Loucy (cell line): ENCODE measurements at regions not wholly inside any gene's neighbourhood (a gene's known extent, or its start where the extent isn't known, plus 50 kb on each side); places are given as distances from the start of the nearest gene placed in this dataset.

Experiments
- H2AFZ ChIP-seq: fragments of 200-600 bp; sonication (generic); 2 replicates; pipeline ENCODE4 v1.6.0; 2016; ENCODE audit warnings: antibody characterized with exemption, mild to moderate bottlenecking, low read length, moderate library complexity
- H3F3A ChIP-seq: fragments of 200-600 bp; 2 replicates; pipeline ENCODE4 v1.6.0; 2016; ENCODE audit warnings: antibody characterized with exemption, low read depth, mild to moderate bottlenecking
- H3K27me3 ChIP-seq: fragments of 200-600 bp; sonication (generic); 2 replicates; pipeline ENCODE4 v1.6.1; 2014; ENCODE audit warnings: low read length, mild to moderate bottlenecking; ENCODE audit not compliant: insufficient read depth, poor library complexity, severe bottlenecking
- H3K36me3 ChIP-seq: fragments of 200-600 bp; sonication (generic); 2 replicates; pipeline ENCODE4 v1.6.1; 2016; ENCODE audit warnings: low read length; ENCODE audit not compliant: insufficient read depth
- H3K4me1 ChIP-seq: fragments of 200-600 bp; sonication (generic); 2 replicates; pipeline ENCODE4 v1.5.1; 2014; ENCODE audit warnings: low read length, mild to moderate bottlenecking; ENCODE audit not compliant: insufficient read depth, poor library complexity, severe bottlenecking
- H3K4me2 ChIP-seq: fragments of 200-600 bp; sonication (generic); 2 replicates; pipeline ENCODE4 v1.6.0; 2014; ENCODE audit warnings: antibody characterized with exemption, low read length, low read depth, mild to moderate bottlenecking; ENCODE audit not compliant: poor library complexity, severe bottlenecking
- H3K4me3 ChIP-seq: fragments of 200-600 bp; sonication (generic); 2 replicates; pipeline ENCODE4 v1.5.1; 2014; ENCODE audit warnings: low read length, mild to moderate bottlenecking, mixed read lengths; ENCODE audit not compliant: poor library complexity, severe bottlenecking
- H3K79me2 ChIP-seq: fragments of 200-600 bp; sonication (generic); 2 replicates; pipeline ENCODE4 v1.6.1; 2014; ENCODE audit warnings: low read length; ENCODE audit not compliant: insufficient read depth
- H3K9ac ChIP-seq: fragments of 200-600 bp; sonication (generic); 2 replicates; pipeline ENCODE4 v1.6.0; 2014; ENCODE audit warnings: mild to moderate bottlenecking, low read depth, low read length, moderate library complexity; ENCODE audit not compliant: poor library complexity, severe bottlenecking
- H3K9me2 ChIP-seq: fragments of 200-600 bp; sonication (generic); replicated peaks from 2 replicates; pipeline ENCODE4 v1.6.1; 2016; ENCODE audit warnings: low read depth, low read length, mixed read lengths
- H3K9me3 ChIP-seq: fragments of 200-600 bp; sonication (generic); 2 replicates; pipeline ENCODE4 v1.6.1; 2014; ENCODE audit warnings: mild to moderate bottlenecking, antibody characterized with exemption, low read length, low read depth; ENCODE audit not compliant: insufficient read depth
- H4K20me1 ChIP-seq: fragments of 200-600 bp; sonication (generic); 2 replicates; pipeline ENCODE4 v1.6.0; 2014; ENCODE audit warnings: antibody characterized with exemption, low read length, mild to moderate bottlenecking; ENCODE audit not compliant: insufficient read depth, poor library complexity, severe bottlenecking
- EZH2phosphoT487 ChIP-seq: fragments of 200-600 bp; IDR thresholded peaks from 2 replicates; pipeline ENCODE4 v1.6.1; 2018; ENCODE audit warnings: antibody characterized with exemption, mild to moderate bottlenecking, moderate library complexity, borderline replicate concordance
- TF ChIP-seq, protein P1 (sequence below): fragments of 200-600 bp; sonication (generic); conservative IDR thresholded peaks from 2 replicates; pipeline ENCODE4 v1.5.1; 2014; ENCODE audit warnings: mild to moderate bottlenecking, antibody characterized with exemption, low read length

DNA sequence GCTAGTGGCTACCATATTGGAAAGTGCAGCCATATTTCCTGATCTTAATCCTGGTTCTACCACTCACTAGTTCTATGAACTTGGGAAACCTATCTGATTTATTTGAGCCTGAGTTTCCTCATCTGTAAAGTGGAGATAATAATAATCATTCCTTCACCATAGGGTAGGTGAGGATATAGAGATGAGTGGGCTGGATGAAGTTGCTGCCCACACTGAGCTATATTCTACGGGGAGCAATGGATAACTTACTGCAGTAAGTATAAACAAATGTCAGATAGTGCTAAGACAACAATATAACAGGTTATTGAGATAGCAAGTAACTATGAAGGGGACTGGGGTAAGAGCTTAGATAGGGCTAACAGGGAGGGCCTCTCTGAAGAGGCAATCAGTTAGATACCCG is 251.5 kb upstream of the ADAMTS9 start:
- H3K9me3 ChIP-seq = no peaks in the 10 kb centered on the region
- no peaks in the 10 kb centered on the region for H3K4me1 ChIP-seq
- no peaks in the 10 kb centered on the region for H3K36me3 ChIP-seq
- no peak overlapping the region for H3K9ac ChIP-seq
- no peaks in the 10 kb centered on the region for H3K27me3 ChIP-seq
- H3K4me3 ChIP-seq = no peak overlapping the region
- no peaks in the 10 kb centered on the region for H3F3A ChIP-seq
- H4K20me1 ChIP-seq = no peaks in the 10 kb centered on the region
- H2AFZ ChIP-seq = no peak overlapping the region
- no peak overlapping the region for H3K4me2 ChIP-seq
- H3K79me2 ChIP-seq = no peaks in the 10 kb centered on the region
- TF ChIP-seq, protein P1, sequence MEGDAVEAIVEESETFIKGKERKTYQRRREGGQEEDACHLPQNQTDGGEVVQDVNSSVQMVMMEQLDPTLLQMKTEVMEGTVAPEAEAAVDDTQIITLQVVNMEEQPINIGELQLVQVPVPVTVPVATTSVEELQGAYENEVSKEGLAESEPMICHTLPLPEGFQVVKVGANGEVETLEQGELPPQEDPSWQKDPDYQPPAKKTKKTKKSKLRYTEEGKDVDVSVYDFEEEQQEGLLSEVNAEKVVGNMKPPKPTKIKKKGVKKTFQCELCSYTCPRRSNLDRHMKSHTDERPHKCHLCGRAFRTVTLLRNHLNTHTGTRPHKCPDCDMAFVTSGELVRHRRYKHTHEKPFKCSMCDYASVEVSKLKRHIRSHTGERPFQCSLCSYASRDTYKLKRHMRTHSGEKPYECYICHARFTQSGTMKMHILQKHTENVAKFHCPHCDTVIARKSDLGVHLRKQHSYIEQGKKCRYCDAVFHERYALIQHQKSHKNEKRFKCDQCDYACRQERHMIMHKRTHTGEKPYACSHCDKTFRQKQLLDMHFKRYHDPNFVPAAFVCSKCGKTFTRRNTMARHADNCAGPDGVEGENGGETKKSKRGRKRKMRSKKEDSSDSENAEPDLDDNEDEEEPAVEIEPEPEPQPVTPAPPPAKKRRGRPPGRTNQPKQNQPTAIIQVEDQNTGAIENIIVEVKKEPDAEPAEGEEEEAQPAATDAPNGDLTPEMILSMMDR = no peak
- TF ChIP-seq EZH2phosphoT487 = no peak
- no peaks in the 10 kb centered on the region for H3K9me2 ChIP-seq

- no peak overlapping the region for H2AFZ ChIP-seq
- no peak overlapping the region for H3K9ac ChIP-seq
- H3K36me3 ChIP-seq = no peaks in the 10 kb centered on the region
- H3K4me1 ChIP-seq = no peaks in the 10 kb centered on the region
- no peak for TF ChIP-seq EZH2phosphoT487
- TF ChIP-seq, protein P1 = no peak
- no peaks in the 10 kb centered on the region for H4K20me1 ChIP-seq
- no peaks in the 10 kb centered on the region for H3F3A ChIP-seq
- H3K27me3 ChIP-seq = no peaks in the 10 kb centered on the region
- no peaks in the 10 kb centered on the region for H3K9me3 ChIP-seq
- H3K4me3 ChIP-seq = no peak overlapping the region
- no peak overlapping the region for H3K4me2 ChIP-seq
- no peaks in the 10 kb centered on the region for H3K79me2 ChIP-seq
- H3K9me2 ChIP-seq = no peaks in the 10 kb centered on the region
Observed at GRCh38 chr3:64936556-64936955, 248.8 kb upstream of the ADAMTS9 start.

DNA sequence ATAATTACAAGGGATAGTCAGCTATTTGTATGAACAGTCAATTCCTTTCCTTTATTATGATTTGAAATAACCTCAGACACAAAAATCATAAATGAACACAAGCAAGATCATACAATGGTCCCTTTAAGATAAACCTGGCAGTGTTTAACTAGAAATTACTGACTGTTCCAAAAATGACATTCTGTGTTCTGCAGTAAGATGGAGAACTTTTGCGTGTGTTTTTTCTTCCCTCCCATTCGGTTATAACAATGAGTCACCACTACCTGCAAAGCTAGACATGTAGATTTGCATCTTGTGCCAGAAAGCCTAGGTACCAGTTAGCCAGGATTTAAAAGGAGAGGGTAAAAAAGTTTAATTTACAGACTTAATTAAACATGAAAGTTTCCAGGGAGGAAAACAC is 248.2 kb upstream of the ADAMTS9 start:
- Histone ChIP-seq H4K20me1 (no peaks in the 10 kb centered on the region), H3K9me3 (no peaks in the 10 kb centered on the region), H3K4me1 (no peaks in the 10 kb centered on the region), H3K36me3 (no peaks in the 10 kb centered on the region), H3K9me2 (no peaks in the 10 kb centered on the region), H3K4me3 (no peak overlapping the region), H3K4me2 (no peak overlapping the region), H2AFZ (no peak overlapping the region), H3K27me3 (no peaks in the 10 kb centered on the region), H3F3A (no peaks in the 10 kb centered on the region), H3K9ac (no peak overlapping the region), H3K79me2 (no peaks in the 10 kb centered on the region)
- TF ChIP-seq, protein P1 = no peak
